Keratinocyte (primary cell): ENCODE measurements at regions not wholly inside any gene's neighbourhood (a gene's known extent, or its start where the extent isn't known, plus 50 kb on each side); places are given as distances from the start of the nearest gene placed in this dataset.
A peak's percentile ranks its signal among the peaks of the same experiment; 100 is the strongest.

Experiments
- DNase-seq: peaks from one replicate; pipeline ENCODE4 v3.0.0-alpha.2; 2011; ENCODE audit warnings: low read depth, missing footprints, low spot score
- FAIRE-seq: peaks from 2 replicates; lab custom pipeline; 2011; peaks lifted over from hg19 to GRCh38; lab: Jason Lieb, UNC
- H2AFZ ChIP-seq: 2 replicates; pipeline ENCODE4 v1.6.0; 2012; ENCODE audit warnings: low read length, control low read depth, inconsistent platforms; ENCODE audit not compliant: control insufficient read depth
- H3K27ac ChIP-seq: 2 replicates; pipeline ENCODE4 v1.5.1; 2011; ENCODE audit warnings: low read length; ENCODE audit not compliant: control insufficient read depth, insufficient read depth
- H3K27me3 ChIP-seq: 3 replicates; pipeline ENCODE4 v1.6.0; 2011; ENCODE audit warnings: low read length; ENCODE audit not compliant: control insufficient read depth, insufficient read depth; ENCODE audit errors: extremely low read depth
- H3K36me3 ChIP-seq, 2 experiments: 2 replicates in 1 of 2; 3 replicates in 1 of 2; pipeline ENCODE4 v1.5.1; 2011; ENCODE audit warnings: low read length in 2 of 2, mild to moderate bottlenecking in 1 of 2; ENCODE audit not compliant: control insufficient read depth in 2 of 2, insufficient read depth in 2 of 2; ENCODE audit errors: extremely low read depth in 1 of 2
- H3K4me1 ChIP-seq: 3 replicates; pipeline ENCODE4 v1.5.1; 2011; ENCODE audit warnings: low read length; ENCODE audit not compliant: control insufficient read depth, insufficient read depth; ENCODE audit errors: extremely low read depth
- H3K4me2 ChIP-seq: 3 replicates; pipeline ENCODE4 v1.6.0; 2011; ENCODE audit warnings: low read depth, low read length; ENCODE audit not compliant: control insufficient read depth, insufficient read depth; ENCODE audit errors: extremely low read depth
- H3K4me3 ChIP-seq, 3 experiments: fragments of 200-600 bp in 1 of 3; sonication (generic) in 1 of 3; 2 replicates in 2 of 3; 3 replicates in 1 of 3; pipeline ENCODE4 v1.5.1; 2011 to 2016; ENCODE audit warnings: low read length in 3 of 3, mild to moderate bottlenecking in 3 of 3, control low read depth in 2 of 3, inconsistent platforms in 1 of 3, low read depth in 1 of 3, mixed read lengths in 1 of 3, mixed run types in 1 of 3, moderate library complexity in 1 of 3; ENCODE audit not compliant: control insufficient read depth in 2 of 3, insufficient read depth in 2 of 3; ENCODE audit errors: extremely low read depth in 1 of 3
- H3K79me2 ChIP-seq: 2 replicates; pipeline ENCODE4 v1.6.0; 2012; ENCODE audit warnings: low read length; ENCODE audit not compliant: control insufficient read depth, insufficient read depth
- H3K9ac ChIP-seq: 3 replicates; pipeline ENCODE4 v1.6.0; 2011; ENCODE audit warnings: low read length; ENCODE audit not compliant: control insufficient read depth, insufficient read depth; ENCODE audit errors: extremely low read depth
- H3K9me1 ChIP-seq: 3 replicates; pipeline ENCODE4 v1.6.0; 2011; ENCODE audit warnings: low read length; ENCODE audit not compliant: control insufficient read depth, insufficient read depth; ENCODE audit errors: extremely low read depth
- H3K9me3 ChIP-seq: 2 replicates; pipeline ENCODE4 v1.5.1; 2012; ENCODE audit warnings: low read depth, low read length; ENCODE audit not compliant: control insufficient read depth
- H4K20me1 ChIP-seq: 3 replicates; pipeline ENCODE4 v1.6.0; 2011; ENCODE audit warnings: low read length; ENCODE audit not compliant: control insufficient read depth, insufficient read depth; ENCODE audit errors: extremely low read depth
- CTCF ChIP-seq, 3 experiments: IDR thresholded peaks in 1 of 3; conservative IDR thresholded peaks in 1 of 3; optimal IDR thresholded peaks in 1 of 3; 2 replicates in 2 of 3; 3 replicates in 1 of 3; pipeline versions ENCODE3 to v1.5.1; 2011; ENCODE audit warnings: low read length in 3 of 3, mild to moderate bottlenecking in 3 of 3, moderate library complexity in 2 of 3, control low read depth in 1 of 3, inconsistent platforms in 1 of 3; ENCODE audit not compliant: insufficient read depth in 2 of 3; ENCODE audit errors: extremely low read depth in 1 of 3
- EZH2 ChIP-seq: IDR thresholded peaks from one replicate; pipeline ENCODE4 v1.6.1; 2012; ENCODE audit warnings: inconsistent platforms, mild to moderate bottlenecking, low read length, moderate library complexity
- dilution Hi-C: fragments of 300-500 bp; cut with MboI; formaldehyde crosslinking; loops from one replicate; pipeline ENCODE4 v1.7.0; 2020; ENCODE audit warnings: low sequenced_read_pairs; ENCODE audit not compliant: extremely low pct_ligation_motif_present

- dilution Hi-C loops: no loop called here
- FAIRE-seq (no peak), DNase-seq (peak; percentile 5)
- H3K79me2 ChIP-seq: no peaks in the 10 kb centered on the region
- TF ChIP-seq EZH2 (no peak), CTCF (optimal IDR thresholded peaks at IDR 0.05 in 1 of 3, IDR thresholded peaks at IDR 0.05 in 1 of 3, conservative IDR thresholded peaks at IDR 0.05 in 1 of 3; ENCODE audit: extremely low read depth in 1 of 3, insufficient read depth in 2 of 3, low read length in 3 of 3) (peak in 2 of 3 experiments; percentile 21 to 46)
- no peaks in the 10 kb centered on the region for H3K4me1 ChIP-seq
- no peaks in the 10 kb centered on the region for H3K9me3 ChIP-seq
- H2AFZ ChIP-seq: no peak overlapping the region
- no peaks in the 10 kb centered on the region for H3K9me1 ChIP-seq
- no peak overlapping the region for H3K4me2 ChIP-seq
- H4K20me1 ChIP-seq: no peaks in the 10 kb centered on the region
- no peak overlapping the region for H3K9ac ChIP-seq
- H3K27me3 ChIP-seq: no peaks in the 10 kb centered on the region
- no peaks in the 10 kb centered on the region for H3K36me3 ChIP-seq
- H3K4me3 ChIP-seq: no peak overlapping the region
- no peak overlapping the region for H3K27ac ChIP-seq
Measured at GRCh38 chr18:67199993-67200617, 316.4 kb downstream of the DSEL start.

GRCh38 chr18:67194886-67195285 lies 321.6 kb downstream of the DSEL start:
- Histone ChIP-seq H3K4me3 (no peak overlapping the region), H3K9ac (no peak overlapping the region), H3K27me3 (no peaks in the 10 kb centered on the region), H3K9me3 (no peaks in the 10 kb centered on the region), H3K79me2 (no peaks in the 10 kb centered on the region), H3K4me2 (no peak overlapping the region), H3K9me1 (no peaks in the 10 kb centered on the region), H3K4me1 (no peaks in the 10 kb centered on the region), H3K27ac (no peak overlapping the region), H4K20me1 (no peaks in the 10 kb centered on the region), H2AFZ (peak overlapping the region; percentile 20), H3K36me3 (no peaks in the 10 kb centered on the region)
- TF ChIP-seq CTCF (optimal IDR thresholded peaks at IDR 0.05 in 1 of 3, IDR thresholded peaks at IDR 0.05 in 1 of 3, conservative IDR thresholded peaks at IDR 0.05 in 1 of 3; ENCODE audit: extremely low read depth in 1 of 3, insufficient read depth in 2 of 3, low read length in 3 of 3) (no peak), EZH2 (no peak)
- dilution Hi-C loops: no loop called here
- FAIRE-seq (no peak), DNase-seq (no peak)
